Brain pericyte (primary cell): ENCODE measurements at regions not wholly inside any gene's neighbourhood (a gene's known extent, or its start where the extent isn't known, plus 50 kb on each side); places are given as distances from the start of the nearest gene placed in this dataset.
"Not testable (repeated sequence)": the region's sequence is repeated elsewhere in the genome, so short reads cannot be mapped to it uniquely, and the experiment has no call there.

Experiments used
- DNase-seq: peaks from one replicate; pipeline ENCODE4 v3.0.0-alpha.2; 2012; ENCODE audit warnings: low read depth, low spot score

GRCh38 chr6:119734227-119734626 lies 384.7 kb upstream of the MAN1A1 start:
- no peak for DNase-seq

GRCh38 chr6:119728935-119729334 lies 379.4 kb upstream of the MAN1A1 start:
- no peak for DNase-seq

- DNase-seq: no peak
Observed at GRCh38 chr6:119728220-119728750, 378.7 kb upstream of the MAN1A1 start.

GRCh38 chr6:119727504-119728219 lies 378.1 kb upstream of the MAN1A1 start:
- DNase-seq: no peak

GRCh38 chr6:119726912-119727311 lies 377.4 kb upstream of the MAN1A1 start:
- not testable (repeated sequence) for DNase-seq

GRCh38 chr6:119726086-119726485 lies 376.5 kb upstream of the MAN1A1 start:
- DNase-seq: no peak

- no peak for DNase-seq
Observed at GRCh38 chr6:119720160-119720559, 370.6 kb upstream of the MAN1A1 start.

- no peak for DNase-seq
Observed at GRCh38 chr6:119717942-119718341, 368.4 kb upstream of the MAN1A1 start.

- no peak for DNase-seq
Observed at GRCh38 chr6:119716668-119717270, 367.2 kb upstream of the MAN1A1 start.

GRCh38 chr6:119713903-119714302 lies 364.3 kb upstream of the MAN1A1 start:
- no peak for DNase-seq

- no peak for DNase-seq
Observed at GRCh38 chr6:119686644-119687043, 337.1 kb upstream of the MAN1A1 start.

- DNase-seq: no peak
Observed at GRCh38 chr6:119686240-119686639, 336.7 kb upstream of the MAN1A1 start.

GRCh38 chr6:119683671-119684070 lies 334.1 kb upstream of the MAN1A1 start:
- no peak for DNase-seq

- DNase-seq: peak; percentile 33
Observed at GRCh38 chr6:119683031-119683430, 333.5 kb upstream of the MAN1A1 start.

GRCh38 chr6:119678961-119679360 lies 329.4 kb upstream of the MAN1A1 start:
- DNase-seq: no peak

GRCh38 chr6:119677384-119677783 lies 327.8 kb upstream of the MAN1A1 start:
- DNase-seq: no peak

GRCh38 chr6:119676961-119677360 lies 327.4 kb upstream of the MAN1A1 start:
- DNase-seq: no peak

GRCh38 chr6:119676230-119676629 lies 326.7 kb upstream of the MAN1A1 start:
- DNase-seq: no peak

GRCh38 chr6:119673741-119674140 lies 324.2 kb upstream of the MAN1A1 start:
- no peak for DNase-seq

- no peak for DNase-seq
Observed at GRCh38 chr6:119672725-119673124, 323.2 kb upstream of the MAN1A1 start.

GRCh38 chr6:119671105-119671504 lies 321.5 kb upstream of the MAN1A1 start:
- DNase-seq: no peak

GRCh38 chr6:119669221-119669620 lies 319.7 kb upstream of the MAN1A1 start:
- DNase-seq: no peak

GRCh38 chr6:119665432-119665831 lies 315.9 kb upstream of the MAN1A1 start:
- DNase-seq: not testable (repeated sequence)
